Transverse colon (tissue), 3 donors: ENCODE measurements at regions not wholly inside any gene's neighbourhood (a gene's known extent, or its start where the extent isn't known, plus 50 kb on each side); places are given as distances from the start of the nearest gene placed in this dataset.

Source experiments
- POLR2A ChIP-seq: fragments of 450-650 bp; IDR thresholded peaks from one replicate; pipeline ENCODE4 v1.6.1; 2016; ENCODE audit warnings: antibody characterized with exemption, mild to moderate bottlenecking, moderate library complexity
- POLR2AphosphoS5 ChIP-seq, 3 donors: sonication (generic); formaldehyde crosslinking; IDR thresholded peaks; one replicate each; pipeline ENCODE4 v1.6.1; 2016; ENCODE audit warnings: antibody characterized with exemption in 3 of 3

DNA sequence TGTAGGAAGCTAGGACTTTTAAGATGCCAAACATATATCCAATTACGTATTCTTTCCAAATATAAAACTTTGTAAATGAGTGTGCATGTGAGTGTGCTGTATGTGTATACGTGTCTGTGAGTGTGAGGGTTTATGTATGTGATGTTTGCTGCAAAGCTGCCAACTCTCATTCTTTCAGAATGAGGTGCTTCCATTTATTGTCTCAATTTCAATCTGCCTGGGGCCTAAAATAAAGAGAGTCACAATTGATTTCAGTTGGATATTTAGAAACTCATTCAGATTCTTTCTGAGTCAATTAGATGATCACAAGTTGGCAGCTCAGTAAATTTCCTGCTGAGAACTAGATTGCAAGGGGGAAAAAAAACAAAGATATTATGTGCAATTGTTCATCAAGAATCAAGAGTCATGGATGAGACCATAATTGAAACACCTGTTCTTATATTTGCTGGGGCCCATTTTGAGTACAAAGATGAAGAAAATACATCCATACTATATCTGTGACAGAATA is 621.2 kb upstream of the ACVR2A start:
- no peak for TF ChIP-seq POLR2AphosphoS5 (IDR thresholded peaks at IDR 0.05)
- TF ChIP-seq POLR2A: no peak
